AG20443 (cell line): ENCODE measurements at regions not wholly inside any gene's neighbourhood (a gene's known extent, or its start where the extent isn't known, plus 50 kb on each side); places are given as distances from the start of the nearest gene placed in this dataset.
"Not testable (repeated sequence)": the region's sequence is repeated elsewhere in the genome, so short reads cannot be mapped to it uniquely, and the experiment has no call there.

ENCODE experiments used
- DNase-seq: peaks from one replicate; pipeline ENCODE4 v3.0.0; 2012; ENCODE audit warnings: low spot score, mixed read lengths

DNA sequence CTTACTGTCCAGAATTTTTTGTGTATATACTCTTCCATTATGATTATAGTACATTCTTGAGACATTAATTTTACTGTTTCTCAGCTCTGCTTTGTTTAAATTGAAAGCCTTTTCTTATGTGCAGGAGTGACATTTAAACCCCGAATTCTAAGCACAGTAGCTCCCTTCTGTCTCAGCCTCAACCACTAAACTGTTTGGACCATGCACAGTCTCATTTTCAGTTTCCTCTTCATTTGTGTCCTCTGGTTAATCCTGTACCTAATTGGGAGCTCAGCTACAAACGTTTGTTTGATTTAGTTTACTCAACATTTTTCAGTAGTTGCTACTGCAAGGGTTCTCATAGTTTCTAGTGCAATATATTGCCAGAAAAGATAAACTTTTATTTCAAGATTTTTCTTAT is 206.3 kb downstream of the SLITRK5 start:
- no peak for DNase-seq

DNA sequence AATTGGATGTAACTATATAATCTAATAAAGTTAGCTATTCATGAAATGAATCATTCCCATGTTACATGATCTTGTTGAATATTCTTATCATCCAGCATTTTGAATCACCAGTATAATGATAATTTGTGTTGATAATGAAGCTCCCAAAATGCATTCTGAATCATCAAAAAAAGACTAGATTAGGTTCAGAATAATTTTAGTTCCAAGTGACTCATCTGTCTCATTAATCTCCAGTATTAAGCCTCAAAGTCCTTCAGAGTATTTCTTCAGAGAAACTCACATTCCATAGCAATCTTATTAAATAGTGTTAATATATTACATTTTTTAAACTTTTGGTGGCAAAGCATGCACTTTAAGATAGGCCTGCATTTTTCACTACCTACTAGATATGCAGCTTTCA is 207.5 kb downstream of the SLITRK5 start:
- DNase-seq: no peak

DNA sequence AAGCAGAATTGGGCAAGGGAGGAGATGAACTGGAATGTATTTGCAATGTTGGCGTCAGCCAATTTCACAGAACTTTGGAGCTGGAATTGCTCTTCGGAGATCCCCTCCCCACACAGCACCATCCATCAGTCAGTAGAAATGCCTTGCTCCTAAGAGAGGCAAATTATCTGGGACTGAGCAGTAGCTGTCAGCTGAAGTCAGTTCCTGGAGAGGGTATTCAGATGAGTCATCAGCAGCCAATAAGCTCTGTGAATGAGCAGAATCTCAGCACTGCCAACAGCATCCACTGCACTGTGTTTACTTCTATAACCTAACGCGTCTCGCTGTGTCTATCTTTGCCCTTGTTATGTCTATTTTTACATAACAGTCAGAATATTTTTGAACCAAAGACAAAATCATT is 213.7 kb downstream of the SLITRK5 start:
- DNase-seq: no peak

DNA sequence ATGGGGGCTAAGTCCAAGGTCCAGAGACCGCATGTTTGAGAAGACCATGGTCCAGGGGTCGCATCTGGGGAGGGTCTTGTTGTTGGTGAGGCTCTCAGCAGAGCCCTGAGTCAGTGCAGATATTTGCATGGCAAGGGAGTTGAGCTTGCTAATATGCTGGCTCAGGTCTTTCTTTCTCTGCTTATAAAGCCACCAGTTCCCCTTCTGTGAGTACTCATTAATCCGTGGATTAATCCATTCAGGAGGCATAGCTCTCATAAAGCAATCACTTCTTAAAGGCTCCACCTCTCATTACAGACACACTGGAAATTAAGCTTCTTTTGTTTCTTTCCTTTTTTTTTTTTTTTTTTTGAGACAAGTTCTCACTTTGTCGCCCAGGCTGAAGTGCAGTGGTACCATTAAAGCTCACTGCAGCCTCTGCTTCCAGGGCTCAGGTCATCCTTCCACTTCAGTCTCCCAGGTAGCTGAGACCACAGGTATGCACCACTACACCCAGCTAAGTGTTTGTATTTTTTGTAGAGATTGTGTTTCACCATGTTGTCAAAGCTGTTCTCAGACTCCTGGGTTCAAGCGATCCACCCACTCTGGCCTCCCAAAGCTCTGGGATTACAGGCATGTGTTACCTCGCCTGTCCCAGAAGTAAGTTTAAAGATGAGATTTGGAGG is 216.4 kb downstream of the SLITRK5 start:
- DNase-seq: no peak

DNA sequence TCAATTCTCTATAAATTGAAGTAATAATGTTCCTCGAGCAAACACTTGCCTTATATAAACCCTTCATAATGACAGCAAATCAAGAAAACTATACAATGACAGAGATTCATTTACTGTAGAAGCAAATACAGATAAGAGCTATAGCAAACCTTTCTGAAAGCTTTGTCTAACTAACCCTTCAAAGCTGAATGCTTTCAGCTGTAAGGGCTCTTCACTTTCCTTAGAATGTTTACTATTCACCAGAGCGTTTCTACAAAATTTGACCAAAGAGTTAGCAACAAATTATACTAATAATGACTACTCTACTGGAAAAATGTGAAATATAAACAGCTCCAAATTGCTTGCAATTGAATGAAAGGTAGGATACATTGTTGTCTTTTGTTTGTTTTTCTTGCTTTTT is 218.1 kb downstream of the SLITRK5 start:
- DNase-seq: no peak

DNA sequence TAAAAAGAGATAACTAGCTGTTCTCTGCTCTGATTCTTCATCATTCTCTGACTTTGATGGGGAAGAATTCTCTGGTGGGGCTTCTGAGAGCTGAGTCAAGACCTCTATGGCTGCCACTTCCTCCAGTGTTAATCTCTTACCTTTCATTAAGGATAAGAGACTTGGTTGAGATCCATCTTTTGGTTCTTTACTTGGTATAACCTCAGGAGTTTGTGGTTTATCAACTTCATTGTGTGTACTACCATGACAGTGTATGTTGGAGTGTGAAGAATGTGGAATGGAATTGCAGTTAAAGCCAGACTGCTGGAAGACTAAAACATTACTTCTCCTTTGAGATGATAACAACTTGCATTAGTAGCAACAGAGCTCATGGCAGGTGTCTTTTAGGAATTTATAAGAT is 222.0 kb downstream of the SLITRK5 start:
- DNase-seq: no peak

DNA sequence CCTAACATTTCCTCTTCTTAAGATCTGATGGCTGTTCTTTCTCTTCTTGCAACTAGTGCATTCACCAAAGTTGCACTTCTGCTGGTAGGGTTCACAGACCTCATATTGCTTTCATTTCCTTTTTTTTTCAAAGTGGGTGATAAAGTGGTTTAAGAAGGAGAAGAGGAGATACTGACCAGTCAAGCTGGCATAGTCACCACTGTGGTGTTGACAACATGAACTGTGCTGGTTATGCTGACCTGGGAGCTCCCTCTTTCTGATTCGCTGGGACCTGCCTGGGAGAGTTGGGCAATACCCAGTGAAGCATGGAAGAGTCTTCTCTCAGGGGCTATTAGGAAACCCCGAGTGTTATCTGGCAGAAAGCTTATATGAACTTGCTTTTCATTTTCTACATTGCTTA is 222.9 kb downstream of the SLITRK5 start:
- DNase-seq: no peak

DNA sequence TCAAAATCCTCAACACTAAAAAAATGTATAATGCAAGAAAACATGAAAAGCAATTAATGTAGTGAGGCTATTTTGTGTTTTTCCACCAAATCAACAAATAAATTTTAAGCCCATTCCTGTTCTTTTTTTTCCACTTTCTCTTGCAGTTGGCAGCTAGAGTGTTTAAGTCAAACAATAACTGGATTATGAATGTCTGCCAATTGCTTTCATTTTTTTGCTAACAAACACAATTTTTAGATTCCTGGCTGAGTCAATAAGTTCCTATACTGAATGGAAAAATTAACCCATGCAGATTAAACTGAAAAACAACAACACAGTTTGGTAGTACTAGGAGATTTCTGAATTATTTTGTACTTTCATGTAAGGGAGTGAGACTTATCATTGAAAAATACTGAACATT is 232.4 kb downstream of the SLITRK5 start:
- DNase-seq: no peak

DNA sequence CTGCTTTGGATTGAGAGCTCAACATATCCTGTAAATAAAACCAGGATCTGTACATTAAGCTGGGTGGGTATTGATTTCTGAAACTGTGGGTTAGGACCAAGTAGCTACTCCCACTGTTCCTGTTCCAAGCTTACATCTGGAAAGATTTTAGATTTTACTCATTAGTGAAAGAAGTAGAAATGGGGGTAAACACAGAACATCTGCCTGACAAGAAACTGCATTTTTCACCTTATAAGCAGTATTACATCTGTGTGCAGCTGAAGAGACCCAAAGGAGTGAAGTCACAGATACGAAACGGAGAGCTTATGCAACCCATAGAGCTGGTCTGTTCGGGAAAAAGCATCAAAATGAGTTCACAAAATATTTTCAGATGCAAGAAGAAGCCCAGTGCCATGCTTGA is 235.2 kb downstream of the SLITRK5 start:
- no peak for DNase-seq

DNA sequence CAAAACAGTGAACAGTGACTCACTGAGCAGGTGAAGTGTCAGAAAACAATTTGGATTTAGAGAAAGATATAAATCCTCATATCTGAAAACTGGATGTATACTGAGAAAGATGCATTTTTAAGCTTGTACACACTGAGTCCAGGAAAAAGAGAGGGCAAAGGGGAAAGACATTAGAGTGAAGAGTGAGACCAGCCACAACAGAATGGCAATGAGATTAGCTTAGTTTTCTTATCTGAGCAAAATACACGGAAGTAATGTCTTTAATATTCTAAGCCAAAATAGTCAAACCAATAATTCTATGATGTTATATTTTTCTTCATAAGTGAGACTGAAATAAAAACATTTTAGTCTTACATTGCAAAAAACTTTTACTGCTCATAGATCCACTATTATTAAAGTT is 236.0 kb downstream of the SLITRK5 start:
- DNase-seq: no peak

DNA sequence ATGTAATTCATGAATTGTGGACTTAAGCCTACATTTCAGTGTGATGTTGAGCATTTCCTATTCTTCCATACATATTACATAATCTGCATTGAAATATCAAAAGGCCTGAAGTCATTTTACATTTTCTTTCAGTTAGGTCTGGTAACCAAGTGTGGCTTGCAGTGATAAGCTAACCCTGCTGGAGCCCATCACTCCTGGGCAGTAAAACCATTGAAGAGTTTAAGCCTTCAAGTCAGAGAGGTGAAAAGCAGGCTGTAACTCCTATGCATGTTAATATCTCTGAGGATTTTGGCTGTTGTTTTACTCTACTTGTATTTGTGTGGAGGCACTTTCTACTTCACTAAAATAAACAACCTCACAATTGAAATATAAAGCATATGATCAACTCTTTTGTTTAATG is 248.8 kb downstream of the SLITRK5 start:
- DNase-seq: no peak

DNA sequence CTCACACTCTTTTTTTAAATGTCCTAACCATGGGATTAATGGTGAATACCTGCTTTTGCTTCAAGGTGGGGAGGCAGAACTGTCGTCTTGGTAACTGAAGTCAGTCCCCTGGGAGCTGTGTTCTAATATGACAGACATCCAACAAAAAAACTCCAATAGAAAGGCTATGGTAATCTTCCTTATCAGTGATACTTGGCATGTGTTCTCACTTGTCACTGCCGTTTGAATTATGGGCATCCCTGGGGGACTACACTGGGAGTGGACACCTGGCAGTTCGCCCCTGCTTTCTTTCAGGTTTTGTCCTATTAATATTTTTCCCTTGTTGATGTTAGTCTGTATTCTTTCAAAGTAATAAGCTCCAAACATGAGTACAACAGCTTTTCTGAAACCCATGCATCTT is 252.6 kb downstream of the SLITRK5 start:
- DNase-seq: no peak

DNA sequence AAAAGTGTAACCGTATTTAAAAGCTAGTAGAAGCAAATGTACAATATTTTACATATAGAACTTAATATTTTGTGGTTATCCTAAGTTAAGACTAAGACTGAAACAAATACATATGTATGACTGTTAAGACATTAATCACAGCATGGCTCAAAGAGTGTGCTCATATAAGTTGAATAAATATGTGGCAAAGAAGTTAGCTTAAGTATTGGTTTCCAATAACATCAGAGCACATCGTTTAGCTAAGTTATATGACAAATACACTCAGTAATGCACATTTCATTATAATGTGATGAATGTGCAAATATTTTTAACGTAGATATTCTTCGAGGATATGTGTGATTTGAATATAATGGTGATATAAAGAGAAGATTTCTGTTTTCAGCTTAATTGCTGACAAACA is 253.8 kb downstream of the SLITRK5 start:
- no peak for DNase-seq

DNA sequence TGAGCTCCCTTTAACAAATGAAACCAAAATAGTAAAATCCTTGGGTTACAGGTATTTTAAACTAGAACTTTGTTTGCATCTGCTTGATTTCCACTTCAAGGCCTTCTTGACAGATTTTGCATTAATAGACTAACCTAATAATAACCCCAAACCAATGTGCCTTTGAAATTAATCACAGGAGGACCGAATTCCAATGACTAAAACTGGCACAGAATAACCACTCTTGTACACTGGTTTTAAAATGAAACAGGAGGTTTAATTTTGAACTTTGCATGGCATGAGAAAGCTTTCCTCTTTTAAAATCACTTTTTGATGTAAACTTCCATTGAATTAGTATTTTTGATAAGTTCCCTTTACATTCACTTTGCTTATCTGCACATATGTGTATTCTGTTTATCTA is 269.6 kb downstream of the SLITRK5 start:
- no peak for DNase-seq

DNA sequence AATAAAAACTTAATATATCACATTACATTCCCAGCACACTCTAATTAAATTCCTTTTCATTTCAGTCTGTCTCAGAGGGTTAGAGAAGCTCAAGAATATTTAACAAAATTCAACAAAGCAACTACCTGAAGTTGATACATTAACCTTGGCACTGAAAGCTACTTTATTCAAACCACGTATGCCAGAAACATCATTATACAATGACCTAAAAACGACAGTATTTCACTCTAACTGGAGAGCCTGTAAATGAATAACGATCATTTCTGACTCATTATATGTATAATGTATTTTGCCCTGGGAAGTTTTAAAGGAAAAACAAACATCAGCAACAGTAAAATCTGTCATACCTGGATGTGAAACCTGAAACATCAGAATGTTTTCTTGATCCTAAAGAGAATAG is 270.1 kb downstream of the SLITRK5 start:
- DNase-seq: no peak

DNA sequence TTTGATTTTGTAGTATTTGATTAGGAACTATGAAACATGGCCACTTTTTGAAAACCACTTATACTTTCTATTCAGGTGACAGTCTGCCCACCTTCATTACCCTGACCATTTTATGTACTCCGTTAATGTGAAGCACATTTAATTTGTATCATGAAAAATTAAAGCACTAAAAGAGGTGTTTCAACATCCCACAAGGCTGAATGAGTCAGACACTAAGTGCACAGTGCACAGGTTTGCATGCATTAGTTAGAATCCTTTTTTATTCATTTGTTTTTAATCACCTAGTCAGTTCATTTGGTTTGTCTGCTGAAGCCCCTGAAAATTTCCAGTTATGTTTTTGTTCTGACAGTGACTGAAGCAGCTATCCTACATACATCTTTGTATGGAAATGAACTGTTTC is 271.0 kb downstream of the SLITRK5 start:
- no peak for DNase-seq

DNA sequence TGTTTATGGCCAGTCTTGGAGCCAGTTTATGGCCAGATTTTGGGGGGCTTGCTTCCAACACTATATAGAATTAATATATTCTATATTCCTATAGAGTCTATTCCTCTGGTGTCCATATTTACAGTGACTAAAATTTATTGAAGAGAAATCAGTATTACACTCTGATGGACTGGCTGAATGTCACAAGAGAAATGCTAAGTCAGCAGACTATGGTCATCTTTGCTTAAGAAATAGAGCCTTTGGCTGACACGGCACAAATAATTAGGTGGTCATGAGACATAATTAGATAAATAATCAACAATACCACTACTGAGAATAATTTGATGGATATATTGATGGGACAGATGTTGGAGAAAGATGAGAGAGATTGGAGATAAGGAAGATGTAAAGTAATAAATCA is 272.9 kb downstream of the SLITRK5 start:
- DNase-seq: no peak

DNA sequence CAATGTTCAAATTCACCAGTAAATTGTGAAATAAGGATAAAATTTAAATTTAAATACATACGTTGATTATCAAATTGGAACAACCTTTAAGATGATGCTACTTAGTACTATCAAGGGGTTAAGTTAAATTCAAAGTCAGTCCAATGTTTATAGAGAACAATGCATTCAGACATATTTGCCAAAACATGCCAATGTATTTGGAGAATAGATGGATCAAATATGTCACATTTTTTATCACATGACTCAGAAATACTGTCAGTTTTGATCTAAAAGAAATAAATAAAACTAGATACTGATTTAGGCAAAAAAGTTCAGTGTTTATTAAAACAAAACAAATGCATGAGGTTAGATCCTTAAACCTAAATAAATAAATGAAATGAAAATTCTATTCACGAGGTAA is 281.2 kb downstream of the SLITRK5 start:
- no peak for DNase-seq

DNA sequence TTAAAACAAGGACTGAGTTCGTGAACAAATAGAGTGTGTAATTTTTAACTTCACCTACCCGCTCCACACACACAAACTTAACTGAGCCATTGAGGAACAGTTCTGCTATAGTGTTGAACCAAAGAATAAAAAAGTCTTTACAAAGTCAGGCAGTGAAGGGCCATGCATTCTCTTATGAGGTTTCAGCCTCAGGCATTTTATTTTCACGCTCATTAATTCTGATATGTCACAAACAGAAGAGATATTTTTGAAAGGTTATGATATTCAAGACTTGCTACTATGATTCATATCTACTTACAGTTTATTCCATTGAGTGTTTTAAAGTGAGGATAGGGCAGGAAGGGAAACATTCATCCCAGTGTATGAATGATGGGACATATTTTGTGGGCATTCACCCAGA is 282.2 kb downstream of the SLITRK5 start:
- DNase-seq: no peak

DNA sequence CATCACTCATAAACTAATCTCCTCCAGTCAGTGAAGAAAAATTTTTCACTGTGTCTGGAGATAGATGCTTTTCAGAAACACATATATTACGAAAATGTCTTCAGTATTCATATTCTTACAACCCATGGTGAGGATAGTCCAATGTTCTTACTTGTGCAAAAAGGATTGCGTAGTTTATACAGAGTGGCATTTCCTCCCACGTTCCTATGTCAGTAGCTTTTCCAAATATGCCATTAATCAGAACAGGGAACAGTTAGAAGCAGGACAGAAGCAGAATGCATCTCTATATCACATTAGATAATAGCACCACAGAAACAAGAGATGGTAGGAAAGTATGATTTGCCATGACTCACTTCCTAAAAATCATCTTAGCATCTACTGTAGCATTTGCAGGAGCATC is 282.9 kb downstream of the SLITRK5 start:
- no peak for DNase-seq

DNA sequence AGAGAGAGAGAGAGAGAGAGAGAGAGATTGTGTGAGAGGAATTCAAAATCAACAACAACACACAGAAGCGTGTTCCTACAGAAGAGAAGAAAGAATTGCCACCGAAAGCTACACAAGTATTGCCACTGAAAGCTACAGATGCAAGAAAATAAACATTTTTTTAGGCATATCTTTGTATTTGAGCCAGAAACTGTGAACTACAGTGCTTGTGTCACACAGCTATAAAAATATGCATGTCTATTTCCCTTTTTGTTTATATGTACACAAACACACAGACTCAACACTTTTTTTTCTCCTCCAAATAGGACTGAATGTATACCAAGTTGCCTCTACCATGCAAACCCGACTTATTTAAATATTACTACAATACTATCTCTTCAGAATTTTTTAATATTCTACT is 290.4 kb downstream of the SLITRK5 start:
- DNase-seq: no peak

DNA sequence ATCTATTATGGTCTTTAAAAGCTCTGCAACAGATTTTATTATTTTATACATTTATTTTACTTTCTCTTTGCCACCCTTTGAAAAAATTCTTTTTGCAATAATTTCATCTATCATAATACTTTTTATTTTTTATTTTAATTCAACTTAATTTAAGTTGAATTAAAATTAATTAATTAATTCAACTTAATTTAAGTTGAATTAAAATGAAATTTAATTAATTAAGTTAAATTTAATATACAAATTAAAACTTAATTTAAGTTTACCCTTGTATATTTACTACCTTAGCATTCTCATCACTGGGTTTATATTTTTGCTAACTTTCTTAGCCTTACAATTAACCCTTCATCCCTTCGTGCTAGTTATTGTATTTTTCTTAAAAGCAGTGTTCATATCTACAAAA is 301.4 kb downstream of the SLITRK5 start:
- no peak for DNase-seq

DNA sequence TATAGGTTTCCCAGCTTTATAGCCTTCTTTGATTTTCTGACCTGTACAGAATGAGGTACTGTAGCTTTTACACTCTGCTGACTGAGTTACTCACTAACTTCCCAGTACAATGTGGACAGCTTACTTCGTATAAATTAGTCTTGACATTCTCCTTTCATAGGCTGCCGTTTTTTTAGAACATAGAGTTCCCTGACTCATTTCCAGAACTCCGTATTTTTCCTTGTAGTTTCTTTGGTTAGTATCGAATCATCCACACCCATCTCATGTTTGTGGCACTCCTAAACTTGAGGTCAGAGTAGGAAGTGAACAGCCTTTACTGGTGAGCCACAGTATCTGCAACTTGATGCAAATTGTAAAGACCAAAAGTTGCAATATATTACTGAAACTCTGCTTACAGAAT is 303.9 kb downstream of the SLITRK5 start:
- DNase-seq: no peak

DNA sequence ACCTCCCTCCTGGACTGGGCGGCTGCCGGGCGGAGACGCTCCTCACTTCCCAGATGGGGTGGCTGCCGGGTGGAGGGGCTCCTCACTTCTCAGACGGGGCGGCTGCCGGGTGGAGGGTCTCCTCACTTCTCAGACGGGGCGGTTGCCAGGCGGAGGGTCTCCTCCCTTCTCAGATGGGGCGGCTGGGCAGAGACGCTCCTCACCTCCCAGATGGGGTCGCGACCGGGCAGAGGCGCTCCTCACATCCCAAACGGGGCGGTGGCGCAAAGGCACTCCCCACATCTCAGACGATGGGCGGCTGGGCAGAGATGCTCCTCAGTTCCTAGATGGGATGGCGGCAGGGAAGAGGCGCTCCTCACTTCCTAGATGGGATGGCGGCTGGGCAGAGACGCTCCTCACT is 305.5 kb downstream of the SLITRK5 start:
- DNase-seq: not testable (repeated sequence)

DNA sequence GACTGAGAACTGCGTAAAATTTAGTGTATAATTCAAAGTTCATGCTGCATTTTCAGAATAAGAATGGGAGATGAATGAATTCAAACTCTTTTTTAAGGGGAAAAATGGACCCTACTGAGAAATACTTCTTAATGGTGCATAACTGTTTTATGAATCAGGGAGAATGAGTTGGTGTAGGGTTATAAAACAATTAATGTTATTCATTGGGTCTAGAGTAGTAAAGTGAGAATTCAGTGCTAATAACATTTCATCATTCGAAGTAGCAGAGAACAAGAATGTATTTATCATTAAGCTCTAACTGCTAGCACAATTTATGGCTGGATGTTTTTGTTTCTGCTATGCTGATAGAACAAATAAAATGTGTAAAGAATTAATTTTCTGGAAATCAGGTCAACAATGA is 310.2 kb downstream of the SLITRK5 start:
- no peak for DNase-seq
